GM18858 (cell line): ENCODE measurements at regions not wholly inside any gene's neighbourhood (a gene's known extent, or its start where the extent isn't known, plus 50 kb on each side); places are given as distances from the start of the nearest gene placed in this dataset.
"Not testable (repeated sequence)": the region's sequence is repeated elsewhere in the genome, so short reads cannot be mapped to it uniquely, and the experiment has no call there.

ENCODE experiments used
- ATAC-seq: cut with Tn5 transposase; IDR thresholded peaks from one replicate; pipeline ENCODE4 v1.9.1; 2021; ENCODE audit not compliant: unreplicated experiment

GRCh38 chr20:53776858-53777257 is 183.2 kb upstream of the ZNF217 start:
- no peak for ATAC-seq

- ATAC-seq, result no peak
Observed at GRCh38 chr20:53774461-53775203, 181.0 kb upstream of the ZNF217 start.

GRCh38 chr20:53773792-53774401 is 180.3 kb upstream of the ZNF217 start:
- no peak for ATAC-seq

GRCh38 chr20:53773066-53773791 is 179.6 kb upstream of the ZNF217 start:
- not testable (repeated sequence) for ATAC-seq

GRCh38 chr20:53769041-53769440 is 175.4 kb upstream of the ZNF217 start:
- no peak for ATAC-seq

GRCh38 chr20:53768329-53768728 is 174.7 kb upstream of the ZNF217 start:
- ATAC-seq, result no peak

- ATAC-seq, result no peak
Observed at GRCh38 chr20:53767206-53767930, 173.7 kb upstream of the ZNF217 start.

GRCh38 chr20:53764415-53764800 is 170.8 kb upstream of the ZNF217 start:
- no peak for ATAC-seq

GRCh38 chr20:53763707-53764414 is 170.2 kb upstream of the ZNF217 start:
- no peak for ATAC-seq

GRCh38 chr20:53762423-53762798 is 168.8 kb upstream of the ZNF217 start:
- ATAC-seq, result not testable (repeated sequence)

GRCh38 chr20:53760025-53760441 is 166.4 kb upstream of the ZNF217 start:
- no peak for ATAC-seq

- no peak for ATAC-seq
Observed at GRCh38 chr20:53757472-53757913, 163.9 kb upstream of the ZNF217 start.

- ATAC-seq, result no peak
Observed at GRCh38 chr20:53755733-53756531, 162.3 kb upstream of the ZNF217 start.

GRCh38 chr20:53753880-53754459 is 160.3 kb upstream of the ZNF217 start:
- ATAC-seq, result no peak

- ATAC-seq, result no peak
Observed at GRCh38 chr20:53752971-53753879, 159.6 kb upstream of the ZNF217 start.

GRCh38 chr20:53752583-53752970 is 158.9 kb upstream of the ZNF217 start:
- no peak for ATAC-seq

GRCh38 chr20:53751620-53752318 is 158.1 kb upstream of the ZNF217 start:
- ATAC-seq, result no peak
